HG03159 (cell line): ENCODE measurements at regions not wholly inside any gene's neighbourhood (a gene's known extent, or its start where the extent isn't known, plus 50 kb on each side); places are given as distances from the start of the nearest gene placed in this dataset.
"Not testable (repeated sequence)": the region's sequence is repeated elsewhere in the genome, so short reads cannot be mapped to it uniquely, and the experiment has no call there.

ENCODE experiments used
- ATAC-seq: cut with Tn5 transposase; IDR thresholded peaks from one replicate; pipeline ENCODE4 v1.9.1; 2021; ENCODE audit warnings: mild to moderate bottlenecking, moderate library complexity; ENCODE audit not compliant: unreplicated experiment

- ATAC-seq = peak; percentile 88
Observed at GRCh38 chr1:104636581-104636980, 886.9 kb downstream of the AMY1C start.

GRCh38 chr1:104646233-104646632, 896.5 kb downstream of the AMY1C start:
- ATAC-seq = no peak

DNA sequence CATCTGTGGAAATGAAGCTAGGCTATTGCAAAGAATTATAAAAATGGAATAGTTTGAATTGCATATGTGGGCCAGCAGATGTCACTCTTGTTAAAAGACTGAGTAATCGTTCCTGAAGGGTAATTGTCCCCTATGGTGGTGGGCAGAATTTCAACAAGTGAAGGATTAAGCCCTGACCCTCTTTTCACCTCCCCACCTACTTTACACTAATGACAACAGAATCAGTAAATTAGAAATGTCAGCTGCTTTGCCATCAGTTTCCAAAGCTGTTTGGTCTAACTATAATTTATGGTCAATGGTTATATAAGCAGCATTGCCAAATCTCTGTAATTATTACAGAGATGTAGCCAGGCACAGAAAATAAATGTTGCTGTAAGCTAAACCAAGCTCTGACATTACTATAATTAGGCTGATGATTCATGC, 898.6 kb downstream of the AMY1C start:
- peak; percentile 77 for ATAC-seq

DNA sequence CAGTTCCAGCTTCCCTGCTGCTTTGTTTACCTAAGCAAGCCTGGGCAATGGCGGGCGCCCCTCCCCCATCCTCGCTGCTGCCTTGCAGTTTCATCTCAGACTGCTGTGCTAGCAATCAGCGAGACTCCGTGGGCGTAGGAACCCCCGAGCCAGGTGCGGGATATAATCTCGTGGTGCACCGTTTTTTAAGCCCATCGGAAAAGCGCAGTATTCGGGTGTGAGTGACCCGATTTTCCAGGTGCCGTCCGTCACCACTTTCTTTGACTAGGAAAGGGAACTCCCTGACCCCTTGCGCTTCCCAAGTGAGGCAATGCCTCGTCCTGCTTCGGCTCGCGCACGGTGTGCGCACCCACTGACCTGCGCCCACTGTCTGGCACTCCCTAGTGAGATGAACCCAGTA, 914.7 kb downstream of the AMY1C start:
- not testable (repeated sequence) for ATAC-seq

- no peak for ATAC-seq
Observed at GRCh38 chr1:104665300-104665699, 915.6 kb downstream of the AMY1C start.

DNA sequence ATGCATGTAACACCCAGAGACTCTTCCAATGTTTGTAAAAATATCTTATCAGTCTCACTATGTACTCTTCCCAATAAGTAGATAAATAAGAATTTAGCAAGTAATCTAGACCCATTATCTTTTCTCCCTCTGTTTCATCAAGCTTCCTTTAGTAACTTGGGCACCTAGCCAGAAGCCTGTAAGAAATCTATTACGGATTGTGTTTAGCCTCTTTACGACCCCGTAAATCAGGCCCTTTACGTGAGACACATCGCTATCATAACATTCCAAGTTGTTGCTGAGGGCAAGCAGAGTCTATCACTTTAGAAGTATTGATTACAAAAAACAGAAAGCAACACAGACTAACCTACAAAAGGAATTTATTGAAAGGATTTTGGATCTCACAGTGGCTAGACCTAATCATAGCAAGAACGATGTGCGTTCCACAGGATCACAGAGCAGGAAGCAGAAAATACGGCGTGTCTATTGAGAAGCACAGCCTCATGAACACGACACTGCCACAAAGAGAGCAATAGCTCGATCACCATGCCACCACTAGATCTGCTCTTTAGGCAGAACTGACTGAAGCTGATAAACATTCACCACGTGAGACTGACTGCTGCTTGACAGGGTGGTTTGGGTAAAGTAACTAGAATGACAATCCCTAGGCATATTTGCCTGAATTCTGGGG, 922.1 kb downstream of the AMY1C start:
- no peak for ATAC-seq

DNA sequence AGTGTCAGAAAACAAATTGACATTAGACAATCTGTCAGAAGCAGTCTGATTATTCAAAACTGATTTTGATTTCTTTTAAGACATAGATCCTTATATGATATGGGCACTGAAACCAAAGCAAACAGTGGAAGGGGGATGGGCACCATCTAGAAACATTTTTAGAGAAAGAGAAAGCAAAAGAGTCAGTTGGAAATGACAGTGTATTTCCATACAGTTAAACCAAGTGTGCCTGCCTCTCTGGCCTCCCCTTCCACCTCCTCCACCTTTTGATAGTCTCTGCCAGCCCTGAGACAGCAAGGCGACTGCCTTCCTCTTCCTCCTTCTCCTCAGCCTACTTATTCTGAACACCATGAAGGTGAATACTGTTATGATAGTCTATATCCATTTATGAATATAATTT, 949.7 kb downstream of the AMY1C start:
- ATAC-seq = peak; percentile 79

DNA sequence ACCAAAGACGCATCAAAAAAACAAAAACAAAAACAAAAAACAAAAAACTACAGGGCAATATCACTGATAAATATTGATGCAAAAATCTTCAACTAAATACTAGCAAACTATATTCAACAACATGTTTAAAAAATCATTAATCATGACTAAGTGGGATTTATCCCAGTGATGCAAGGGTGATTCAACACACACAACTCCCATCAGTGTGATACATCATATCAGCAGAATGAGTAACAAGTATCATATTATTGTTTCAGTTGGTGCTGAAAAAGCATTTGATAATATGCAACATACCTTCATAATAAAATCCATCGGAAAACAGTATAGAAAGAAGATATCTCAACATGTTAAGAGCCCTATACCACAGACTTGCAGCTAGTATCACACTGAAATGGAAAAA, 953.0 kb downstream of the AMY1C start:
- ATAC-seq = no peak

DNA sequence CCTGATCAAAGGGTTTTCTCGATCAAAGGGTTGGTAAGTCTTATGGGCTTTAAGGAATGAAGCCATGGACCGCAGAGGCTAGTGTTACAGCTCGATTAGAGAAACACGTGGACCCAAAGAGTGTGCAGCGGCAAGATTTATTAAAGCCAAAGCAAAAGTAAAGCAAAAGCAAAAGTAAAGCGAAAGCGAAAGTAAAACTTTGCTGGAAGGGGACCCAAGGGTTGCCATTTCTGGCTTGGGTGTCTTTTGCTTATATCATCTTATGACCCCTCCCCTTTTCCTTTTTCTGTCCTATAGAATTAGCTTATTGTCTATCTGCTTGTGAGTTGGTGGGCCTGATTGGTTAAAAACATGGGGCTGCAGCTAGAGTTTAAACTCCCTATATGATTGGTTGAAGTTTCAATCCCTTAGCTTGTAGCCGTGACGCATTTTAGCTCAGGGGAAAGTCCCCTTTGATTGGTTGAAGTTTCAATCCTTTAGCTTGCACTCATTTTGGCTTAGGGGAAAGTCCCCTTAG, 957.0 kb downstream of the AMY1C start:
- ATAC-seq = peak; percentile 52

GRCh38 chr1:104718752-104719151, 969.1 kb downstream of the AMY1C start:
- ATAC-seq = no peak

DNA sequence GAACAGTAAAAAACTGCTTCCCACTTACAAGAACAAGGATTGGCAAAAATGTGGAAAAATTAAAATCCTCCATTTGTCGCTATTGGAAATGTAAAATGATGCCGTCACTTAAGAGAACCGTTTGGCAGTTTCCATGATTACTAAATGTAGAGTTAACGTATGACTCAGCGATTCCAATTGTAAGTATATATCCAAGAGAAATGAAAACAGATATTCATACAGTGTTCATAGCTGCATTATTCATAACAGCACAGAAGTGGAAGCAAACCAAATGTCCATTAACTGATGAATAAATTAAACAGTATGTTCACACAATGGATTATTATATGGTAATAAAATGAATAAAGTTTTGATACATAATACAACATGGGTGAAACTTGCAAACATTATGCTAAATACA, 971.0 kb downstream of the AMY1C start:
- no peak for ATAC-seq

DNA sequence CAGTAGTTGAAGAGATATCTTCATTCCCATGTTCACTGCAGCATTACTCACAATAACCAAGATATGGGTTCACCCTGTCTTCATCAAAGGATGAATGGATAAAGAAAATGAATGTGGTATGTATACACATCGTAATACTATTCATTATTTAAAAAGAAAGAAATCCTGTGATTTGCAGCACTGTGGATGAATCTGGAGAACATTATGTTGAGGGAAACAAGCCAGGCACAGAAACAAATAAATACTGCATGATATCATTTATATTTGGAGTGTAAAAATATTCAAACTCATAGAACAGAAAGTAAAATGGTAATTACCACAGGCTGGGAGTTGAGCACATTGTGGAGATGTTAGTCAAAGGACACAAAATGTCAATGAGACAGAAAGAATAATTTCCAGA, 977.2 kb downstream of the AMY1C start:
- ATAC-seq = no peak

- ATAC-seq = no peak
Observed at GRCh38 chr1:104733866-104734265, 984.2 kb downstream of the AMY1C start.

- ATAC-seq = no peak
Observed at GRCh38 chr1:104745875-104746274, 996.2 kb downstream of the AMY1C start.

- peak; percentile 73 for ATAC-seq
Observed at GRCh38 chr1:104746994-104747393, 997.3 kb downstream of the AMY1C start.

GRCh38 chr1:104760017-104760416, 1010.3 kb downstream of the AMY1C start:
- peak; percentile 97 for ATAC-seq

- no peak for ATAC-seq
Observed at GRCh38 chr1:104761961-104762570, 1012.4 kb downstream of the AMY1C start.

GRCh38 chr1:104765085-104765484, 1015.4 kb downstream of the AMY1C start:
- peak; percentile 67 for ATAC-seq

- ATAC-seq = peak; percentile 82
Observed at GRCh38 chr1:104768466-104768865, 1018.8 kb downstream of the AMY1C start.

GRCh38 chr1:104780470-104781078, 1030.9 kb downstream of the AMY1C start:
- ATAC-seq = no peak

DNA sequence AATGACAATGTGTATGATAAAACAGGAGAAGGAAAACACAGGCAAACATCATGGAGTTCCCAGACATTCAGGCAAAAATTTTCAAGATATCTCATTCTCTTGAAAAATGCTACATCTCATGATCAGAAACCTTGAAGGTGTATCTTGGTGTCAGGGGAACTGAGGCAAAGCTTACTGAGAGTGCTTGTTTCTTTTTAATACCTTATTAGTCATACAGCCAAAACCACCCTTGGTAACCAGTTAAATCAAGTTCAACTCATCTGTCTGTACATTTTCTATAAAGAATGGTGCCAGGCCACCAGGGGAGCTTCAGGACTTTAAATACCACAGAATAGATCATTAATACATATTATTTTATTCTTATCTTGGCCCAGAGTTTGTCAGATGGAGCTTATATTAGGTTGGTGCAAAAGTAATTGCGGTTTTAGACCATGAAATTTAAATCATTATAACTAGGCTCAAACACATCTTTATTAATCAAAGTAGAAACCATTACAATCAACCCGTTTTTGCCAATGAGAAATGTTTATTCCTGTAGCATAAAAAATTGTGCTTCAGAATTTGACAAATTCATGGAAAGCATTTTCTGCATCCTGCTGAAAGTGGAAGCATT, 1036.0 kb downstream of the AMY1C start:
- no peak for ATAC-seq
